ENCODE measurements at regions not wholly inside any gene's neighbourhood (a gene's known extent, or its start where the extent isn't known, plus 50 kb on each side); places are given as distances from the start of the nearest gene placed in this dataset.
"Not testable (repeated sequence)": the region's sequence is repeated elsewhere in the genome, so short reads cannot be mapped to it uniquely, and the experiment has no call there.

GRCh38 chrX:83749736-83750135 lies 111.2 kb upstream of the CYLC1 start:
- H3K4me3 ChIP-seq (ENCODE audit: low read depth, low read length); DNase-seq (ENCODE audit: low read depth): not testable (repeated sequence)

- not testable (repeated sequence) for H3K4me3 ChIP-seq (ENCODE audit: low read depth, low read length); DNase-seq (ENCODE audit: low read depth)
These were observed 110.5 kb upstream of the CYLC1 start for GRCh38 chrX:83750451-83750850.

- no peak overlapping the region for H3K4me3 ChIP-seq (ENCODE audit: low read depth, low read length)
- TF ChIP-seq CTCF (IDR thresholded peaks at IDR 0.05; ENCODE audit: insufficient read depth, low read length) = peak; percentile 19
- peak; percentile 3 for DNase-seq (ENCODE audit: low read depth)
These were observed 101.1 kb upstream of the CYLC1 start for GRCh38 chrX:83759872-83760271.

GRCh38 chrX:83771664-83772063 lies 89.3 kb upstream of the CYLC1 start:
- TF ChIP-seq CTCF (IDR thresholded peaks at IDR 0.05; ENCODE audit: insufficient read depth, low read length) = no peak
- no peak for DNase-seq (ENCODE audit: low read depth)
- H3K4me3 ChIP-seq (ENCODE audit: low read depth, low read length) = no peak overlapping the region

Data from fibroblast of the aortic adventitia (primary cell).